Gastroesophageal sphincter (tissue), 4 donors: ENCODE measurements at regions not wholly inside any gene's neighbourhood (a gene's known extent, or its start where the extent isn't known, plus 50 kb on each side); places are given as distances from the start of the nearest gene placed in this dataset.

Experiments used
- ATAC-seq: fragments of 150-250 bp; one replicate; pipeline ENCODE4 v1.9.1; 2016; ENCODE audit warnings: mild to moderate bottlenecking, moderate library complexity
- H3K27ac ChIP-seq, 4 donors: fragments of 200-600 bp; sonication (generic) in 3 of 4; 1 replicate in 3 of 4; 2 replicates in 1 of 4; pipeline ENCODE4 v1.5.1; 2016 to 2019
- H3K27me3 ChIP-seq: fragments of 200-600 bp; sonication (generic); one replicate; pipeline ENCODE4 v1.5.1; 2019
- H3K36me3 ChIP-seq, 2 donors: fragments of 200-600 bp; sonication (generic); one replicate each; pipeline ENCODE4 v1.5.1; 2019; ENCODE audit warnings: control low read depth in 1 of 2
- H3K4me1 ChIP-seq, 3 donors: fragments of 200-600 bp; sonication (generic); 1 replicate in 2 of 3; 2 replicates in 1 of 3; pipeline ENCODE4 v1.5.1; 2016 to 2019; ENCODE audit warnings: control low read depth in 2 of 3
- H3K4me3 ChIP-seq, 2 donors: fragments of 200-600 bp; sonication (generic); one replicate each; pipeline ENCODE4 v1.5.1; 2019; ENCODE audit warnings: mild to moderate bottlenecking in 1 of 2, moderate library complexity in 1 of 2
- H3K9me3 ChIP-seq, 3 donors: fragments of 200-600 bp; sonication (generic); one replicate each; pipeline ENCODE4 v1.5.1; 2017 to 2019; ENCODE audit warnings: control low read depth in 2 of 3
- EP300 ChIP-seq: sonication (generic); formaldehyde crosslinking; IDR thresholded peaks from one replicate; pipeline ENCODE4 v1.6.1; 2017; ENCODE audit warnings: antibody characterized with exemption, mild to moderate bottlenecking
- POLR2A ChIP-seq, 2 donors: fragments of 450-650 bp; IDR thresholded peaks; one replicate each; pipeline ENCODE4 v1.6.1; 2017; ENCODE audit warnings: antibody characterized with exemption in 2 of 2, mild to moderate bottlenecking in 2 of 2, moderate library complexity in 1 of 2
- POLR2AphosphoS5 ChIP-seq: sonication (generic); formaldehyde crosslinking; IDR thresholded peaks from one replicate; pipeline ENCODE4 v1.6.1; 2017; ENCODE audit warnings: antibody characterized with exemption
- WGBS, 2 donors: methylation state at CpG; one replicate each; pipeline ENCODE4 v1.1.5; 2018; ENCODE audit warnings: low coverage in 1 of 2; 5-methylcytosine and 5-hydroxymethylcytosine counted together
- TF ChIP-seq, protein P1 (sequence below), 4 experiments: fragments of 200-600 bp in 2 of 4; fragments of 450-650 bp in 2 of 4; sonication (generic) in 1 of 4; IDR thresholded peaks; one replicate each; pipeline ENCODE4 v1.5.1; 2017 to 2019; ENCODE audit warnings: antibody characterized with exemption in 4 of 4, mild to moderate bottlenecking in 2 of 4, moderate library complexity in 2 of 4

DNA sequence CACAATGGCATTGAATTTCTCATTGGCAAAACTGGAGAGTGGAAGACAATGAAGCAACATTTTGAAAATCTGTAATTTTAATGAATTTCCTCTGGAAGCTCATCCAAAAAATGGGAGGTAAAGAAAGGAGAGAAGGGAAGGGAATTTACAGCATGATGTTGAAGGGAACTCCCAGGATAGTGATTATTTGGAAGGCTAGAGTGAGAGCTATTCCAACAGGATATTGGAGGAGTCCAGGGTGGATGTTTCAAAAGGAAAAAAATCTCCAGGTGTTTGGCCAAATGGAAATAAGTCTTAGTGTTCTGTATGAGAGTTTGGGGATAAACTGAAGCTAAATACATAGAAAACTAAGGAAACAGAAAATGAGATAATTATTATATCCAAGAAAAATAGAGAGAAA is 106.2 kb downstream of the IZUMO3 start:
- Histone ChIP-seq H3K4me1 (no peaks in the 10 kb centered on the region), H3K27ac (no peak overlapping the region), H3K27me3 (no peaks in the 10 kb centered on the region), H3K36me3 (no peaks in the 10 kb centered on the region), H3K4me3 (no peak overlapping the region), H3K9me3 (peaks cover 0 to 14% (median 0%) of the 10 kb centered on the region in 3 donors)
- no peak for ATAC-seq
- no peak for TF ChIP-seq POLR2AphosphoS5
- no peak for TF ChIP-seq EP300
- no peak for TF ChIP-seq POLR2A (IDR thresholded peaks at IDR 0.05)
- TF ChIP-seq, protein P1, sequence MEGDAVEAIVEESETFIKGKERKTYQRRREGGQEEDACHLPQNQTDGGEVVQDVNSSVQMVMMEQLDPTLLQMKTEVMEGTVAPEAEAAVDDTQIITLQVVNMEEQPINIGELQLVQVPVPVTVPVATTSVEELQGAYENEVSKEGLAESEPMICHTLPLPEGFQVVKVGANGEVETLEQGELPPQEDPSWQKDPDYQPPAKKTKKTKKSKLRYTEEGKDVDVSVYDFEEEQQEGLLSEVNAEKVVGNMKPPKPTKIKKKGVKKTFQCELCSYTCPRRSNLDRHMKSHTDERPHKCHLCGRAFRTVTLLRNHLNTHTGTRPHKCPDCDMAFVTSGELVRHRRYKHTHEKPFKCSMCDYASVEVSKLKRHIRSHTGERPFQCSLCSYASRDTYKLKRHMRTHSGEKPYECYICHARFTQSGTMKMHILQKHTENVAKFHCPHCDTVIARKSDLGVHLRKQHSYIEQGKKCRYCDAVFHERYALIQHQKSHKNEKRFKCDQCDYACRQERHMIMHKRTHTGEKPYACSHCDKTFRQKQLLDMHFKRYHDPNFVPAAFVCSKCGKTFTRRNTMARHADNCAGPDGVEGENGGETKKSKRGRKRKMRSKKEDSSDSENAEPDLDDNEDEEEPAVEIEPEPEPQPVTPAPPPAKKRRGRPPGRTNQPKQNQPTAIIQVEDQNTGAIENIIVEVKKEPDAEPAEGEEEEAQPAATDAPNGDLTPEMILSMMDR (IDR thresholded peaks at IDR 0.05) = no peak

DNA sequence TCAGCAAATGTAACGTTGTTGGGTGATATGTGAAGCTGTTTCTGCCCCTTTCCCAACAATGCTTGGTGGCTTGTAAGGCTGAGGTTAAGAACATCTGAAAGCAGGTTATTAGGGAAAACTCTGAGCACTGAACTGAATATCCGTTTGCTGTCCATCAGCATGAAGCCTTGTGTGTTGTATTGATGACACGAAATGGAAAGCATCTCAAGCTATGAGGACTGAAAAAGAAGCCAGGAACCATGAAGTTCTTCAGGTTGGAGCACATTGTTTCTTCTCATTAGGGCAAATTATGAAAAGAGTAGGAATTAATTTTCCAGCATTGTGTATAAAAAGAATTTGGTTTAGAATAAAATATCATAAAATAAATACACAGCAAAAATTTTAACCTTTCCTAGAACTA is 106.8 kb downstream of the IZUMO3 start:
- no peak for TF ChIP-seq POLR2A (IDR thresholded peaks at IDR 0.05)
- TF ChIP-seq, protein P1 (IDR thresholded peaks at IDR 0.05) = no peak
- no peak for TF ChIP-seq EP300
- TF ChIP-seq POLR2AphosphoS5 = no peak
- Histone ChIP-seq H3K36me3 (no peaks in the 10 kb centered on the region), H3K27me3 (no peaks in the 10 kb centered on the region), H3K4me1 (no peaks in the 10 kb centered on the region), H3K27ac (no peak overlapping the region), H3K9me3 (peaks cover 0 to 14% (median 0%) of the 10 kb centered on the region in 3 donors), H3K4me3 (no peak overlapping the region)
- WGBS, 2 donors = 82 to 83% methylated on average over 3 of the region's 3 CpGs
- ATAC-seq = no peak

DNA sequence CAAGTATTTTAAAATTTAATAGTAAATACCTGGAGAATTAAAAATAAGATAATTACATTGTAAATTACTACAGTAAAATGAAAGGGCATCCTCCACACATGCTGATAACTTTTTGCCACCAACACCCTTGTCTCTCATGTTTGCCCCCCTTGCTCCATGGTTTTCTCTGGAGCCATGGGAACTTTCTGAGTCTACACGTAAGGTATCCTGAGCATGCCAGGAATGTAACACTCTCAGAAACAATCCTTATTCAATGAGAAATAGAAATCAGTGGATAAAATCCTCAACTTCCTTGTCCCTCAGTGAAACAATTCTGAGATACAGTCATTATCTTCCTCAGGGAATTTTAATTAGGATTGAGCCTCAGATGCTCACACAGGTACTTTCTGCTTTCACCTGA is 108.9 kb downstream of the IZUMO3 start:
- H3K9me3 ChIP-seq = peaks cover 0 to 8% (median 0%) of the 10 kb centered on the region in 3 donors
- H3K27me3 ChIP-seq = no peaks in the 10 kb centered on the region
- no peak for TF ChIP-seq POLR2A (IDR thresholded peaks at IDR 0.05)
- TF ChIP-seq EP300 = no peak
- TF ChIP-seq, protein P1 (IDR thresholded peaks at IDR 0.05) = no peak
- TF ChIP-seq POLR2AphosphoS5 = no peak
- WGBS, 2 donors = 50 to 71% methylated on average over 1 of the region's 1 CpG
- H3K4me1 ChIP-seq = no peaks in the 10 kb centered on the region
- H3K36me3 ChIP-seq = no peaks in the 10 kb centered on the region
- H3K4me3 ChIP-seq = no peak overlapping the region
- no peak for ATAC-seq
- no peak overlapping the region for H3K27ac ChIP-seq

DNA sequence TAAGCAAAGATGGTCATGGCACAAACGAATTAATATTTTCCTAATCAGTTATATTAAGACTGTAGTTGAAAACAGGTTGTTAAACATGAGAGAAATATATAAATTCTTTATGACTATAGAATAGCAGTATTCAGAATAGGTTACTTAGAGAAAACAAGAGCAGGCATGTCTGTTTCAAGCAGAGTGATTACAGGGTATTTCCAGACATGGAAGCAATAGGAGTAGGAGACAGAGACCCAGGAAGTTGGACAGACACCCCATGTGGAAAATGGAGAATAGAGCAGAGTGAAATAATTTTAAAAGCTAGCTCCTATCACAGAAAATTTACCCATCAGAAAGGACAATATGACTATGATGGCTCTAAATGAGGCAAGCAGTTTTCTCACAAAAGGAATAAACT is 111.5 kb downstream of the IZUMO3 start:
- H3K4me3 ChIP-seq = no peak overlapping the region
- no peaks in the 10 kb centered on the region for H3K4me1 ChIP-seq
- H3K27me3 ChIP-seq = no peaks in the 10 kb centered on the region
- H3K27ac ChIP-seq = no peak overlapping the region
- no peak for ATAC-seq
- H3K9me3 ChIP-seq = peaks cover 0 to 8% (median 0%) of the 10 kb centered on the region in 3 donors
- no peak for TF ChIP-seq POLR2A (IDR thresholded peaks at IDR 0.05)
- WGBS, 2 donors = 44 to 80% methylated on average over 1 of the region's 1 CpG
- no peaks in the 10 kb centered on the region for H3K36me3 ChIP-seq

DNA sequence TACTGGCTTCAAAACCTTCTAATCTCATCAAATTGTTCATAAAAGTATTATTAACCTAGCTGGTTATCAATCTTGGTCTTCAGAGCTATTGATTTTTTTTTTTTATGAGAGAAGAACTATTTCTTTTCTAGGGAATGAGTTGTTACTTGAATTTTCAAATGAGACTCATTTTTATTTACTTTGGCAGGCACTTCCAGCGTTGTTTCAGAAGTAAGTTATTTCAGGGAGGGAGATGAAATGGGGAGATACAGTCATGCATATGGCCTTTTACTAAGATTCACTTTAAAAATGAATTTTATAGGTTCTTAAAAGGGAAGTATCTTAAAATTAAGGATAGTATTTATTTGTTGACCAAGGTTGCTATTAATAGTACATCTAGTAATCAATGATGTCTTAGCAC is 129.6 kb downstream of the IZUMO3 start:
- Histone ChIP-seq H3K27me3 (no peaks in the 10 kb centered on the region), H3K9me3 (no peaks in the 10 kb centered on the region), H3K4me3 (no peak overlapping the region), H3K4me1 (no peaks in the 10 kb centered on the region), H3K27ac (no peak overlapping the region), H3K36me3 (no peaks in the 10 kb centered on the region)
- TF ChIP-seq POLR2AphosphoS5 (no peak), EP300 (no peak), POLR2A (IDR thresholded peaks at IDR 0.05) (no peak)
- TF ChIP-seq, protein P1 (IDR thresholded peaks at IDR 0.05) = no peak
- 80 to 88% methylated on average over 1 of the region's 1 CpG for WGBS, 2 donors
- no peak for ATAC-seq
